PFSK-1 (cell line): ENCODE measurements at regions not wholly inside any gene's neighbourhood (a gene's known extent, or its start where the extent isn't known, plus 50 kb on each side); places are given as distances from the start of the nearest gene placed in this dataset.

ENCODE experiments used
- FOXP2 ChIP-seq: optimal IDR thresholded peaks from 2 replicates; pipeline ENCODE3; 2011; ENCODE audit warnings: borderline replicate concordance, control low read depth, inconsistent platforms; ENCODE audit not compliant: insufficient read depth; ENCODE audit errors: extremely low read length, extremely low read depth
- POLR2AphosphoS5 ChIP-seq: IDR thresholded peaks from 2 replicates; pipeline ENCODE4 v1.6.1; 2012; ENCODE audit warnings: low read depth, mild to moderate bottlenecking, control low read depth, low read length, moderate library complexity
- REST ChIP-seq, 2 experiments: IDR thresholded peaks; 2 replicates each; pipeline versions ENCODE4 v1.6.1 to v1.8.0; 2011 to 2012; ENCODE audit warnings: low read depth in 2 of 2, low read length in 2 of 2, control low read depth in 1 of 2, inconsistent platforms in 1 of 2, mild to moderate bottlenecking in 1 of 2, moderate library complexity in 1 of 2; ENCODE audit not compliant: insufficient read depth in 1 of 2
- SIN3A ChIP-seq: IDR thresholded peaks from 2 replicates; pipeline ENCODE4 v1.6.1; 2012; ENCODE audit warnings: mild to moderate bottlenecking, low read length, moderate library complexity, borderline replicate concordance; ENCODE audit not compliant: insufficient read depth
- TAF1 ChIP-seq: IDR thresholded peaks from 2 replicates; pipeline ENCODE4 v1.6.1; 2012; ENCODE audit warnings: low read length, control low read depth, borderline replicate concordance; ENCODE audit not compliant: insufficient read depth

DNA sequence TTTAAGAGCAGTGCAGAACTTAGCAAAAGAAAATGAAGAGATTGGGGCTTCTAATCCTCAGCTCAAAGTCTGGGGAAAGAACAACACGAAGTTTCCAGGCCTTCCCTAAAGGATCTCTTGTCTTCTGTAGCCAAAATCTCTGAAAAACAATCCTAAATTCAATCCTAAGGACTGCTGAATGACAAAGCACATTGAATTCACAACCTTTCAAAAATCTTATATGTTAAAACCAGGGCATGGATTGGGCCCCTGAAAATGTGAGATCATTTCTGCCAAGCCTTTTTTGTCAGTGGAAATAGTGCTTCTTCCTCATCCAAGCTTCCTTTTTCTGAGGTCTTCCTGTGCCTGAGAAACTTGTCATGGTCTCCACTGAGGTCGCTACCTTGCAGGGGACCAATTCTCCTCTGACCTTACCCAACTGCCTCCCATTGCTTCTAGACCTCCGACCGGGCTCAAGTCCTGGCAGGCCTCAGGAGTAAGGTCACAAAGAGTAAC lies 126.2 kb upstream of the ARID1B start:
- TF ChIP-seq TAF1 (no peak), FOXP2 (no peak), SIN3A (no peak), POLR2AphosphoS5 (no peak), REST (IDR thresholded peaks at IDR 0.05; ENCODE audit: insufficient read depth in 1 of 2, low read depth in 2 of 2, low read length in 2 of 2) (no peak)

DNA sequence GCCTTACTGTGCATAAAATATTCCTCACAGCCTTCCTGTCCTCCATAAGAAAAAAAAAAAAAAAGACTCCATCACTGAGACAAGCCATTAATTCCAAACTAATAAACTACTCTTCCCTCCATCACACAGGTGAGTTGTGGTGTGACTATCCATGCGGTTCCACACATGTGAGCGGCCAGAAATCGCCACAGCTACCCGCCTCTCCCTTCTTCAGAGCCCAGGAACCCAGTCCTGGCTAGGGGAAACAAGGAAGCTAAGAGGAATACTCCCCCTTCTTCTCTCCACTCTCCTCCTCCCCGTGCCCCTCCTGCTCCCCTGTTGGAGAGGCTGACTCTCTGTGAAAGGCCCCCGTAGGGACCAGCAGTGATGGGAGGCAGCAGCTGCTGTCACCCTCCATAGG lies 128.6 kb upstream of the ARID1B start:
- TF ChIP-seq SIN3A, result no peak
- TF ChIP-seq REST (IDR thresholded peaks at IDR 0.05; ENCODE audit: insufficient read depth in 1 of 2, low read depth in 2 of 2, low read length in 2 of 2), result no peak
- no peak for TF ChIP-seq POLR2AphosphoS5

DNA sequence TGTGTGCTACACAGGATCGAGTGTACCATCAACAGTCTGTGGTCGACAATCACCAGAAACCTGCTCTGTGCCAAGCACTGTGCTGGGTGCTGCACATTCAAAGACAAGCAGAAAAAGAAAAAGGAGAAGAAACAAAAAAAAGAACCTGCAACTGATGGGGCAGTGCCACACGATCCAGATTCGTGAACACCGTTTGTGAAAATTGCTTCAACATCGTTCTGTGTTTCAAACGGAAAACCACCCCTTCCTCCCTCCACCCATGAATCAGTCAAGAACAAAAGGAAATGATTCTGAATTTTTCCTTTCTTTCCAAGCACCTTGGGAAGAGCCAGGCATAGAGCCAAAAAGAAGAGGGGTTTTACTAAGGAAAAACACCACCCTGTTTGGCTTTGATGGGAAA lies 129.2 kb upstream of the ARID1B start:
- no peak for TF ChIP-seq SIN3A
- TF ChIP-seq REST (IDR thresholded peaks at IDR 0.05; ENCODE audit: insufficient read depth in 1 of 2, low read depth in 2 of 2, low read length in 2 of 2), result no peak
- no peak for TF ChIP-seq POLR2AphosphoS5
- no peak for TF ChIP-seq FOXP2
- no peak for TF ChIP-seq TAF1

DNA sequence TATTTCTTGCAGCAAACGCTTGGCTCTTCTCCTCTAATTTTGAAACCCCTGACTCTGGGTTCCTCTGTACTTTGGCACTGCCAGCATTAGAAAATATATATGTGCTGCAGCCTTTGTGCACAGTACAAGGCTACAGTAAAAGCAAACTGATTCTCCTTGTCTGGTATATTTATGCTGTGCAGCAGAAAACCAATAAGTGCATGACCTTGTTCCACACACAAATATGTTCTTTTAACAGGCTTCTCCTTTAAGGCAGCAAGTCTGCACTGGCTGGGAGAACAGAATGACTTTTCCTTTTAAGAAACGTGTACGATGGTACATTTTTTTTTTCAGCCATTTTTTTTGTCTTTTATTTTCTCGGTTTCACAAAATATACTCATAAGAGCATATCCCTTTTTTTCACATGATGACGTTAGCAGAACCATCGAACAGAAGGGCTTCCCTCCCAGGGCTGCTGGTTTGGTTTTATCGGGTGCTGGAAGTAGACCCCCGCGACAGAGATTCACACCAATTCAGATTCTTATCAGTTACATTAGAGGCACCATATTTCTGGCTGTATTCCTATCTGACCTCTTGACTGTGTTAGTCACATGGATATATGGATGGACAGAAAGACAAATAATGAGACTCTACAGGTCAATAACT lies 129.9 kb upstream of the ARID1B start:
- TF ChIP-seq FOXP2 (no peak), SIN3A (no peak), POLR2AphosphoS5 (no peak), TAF1 (no peak), REST (IDR thresholded peaks at IDR 0.05; ENCODE audit: insufficient read depth in 1 of 2, low read depth in 2 of 2, low read length in 2 of 2) (no peak)

DNA sequence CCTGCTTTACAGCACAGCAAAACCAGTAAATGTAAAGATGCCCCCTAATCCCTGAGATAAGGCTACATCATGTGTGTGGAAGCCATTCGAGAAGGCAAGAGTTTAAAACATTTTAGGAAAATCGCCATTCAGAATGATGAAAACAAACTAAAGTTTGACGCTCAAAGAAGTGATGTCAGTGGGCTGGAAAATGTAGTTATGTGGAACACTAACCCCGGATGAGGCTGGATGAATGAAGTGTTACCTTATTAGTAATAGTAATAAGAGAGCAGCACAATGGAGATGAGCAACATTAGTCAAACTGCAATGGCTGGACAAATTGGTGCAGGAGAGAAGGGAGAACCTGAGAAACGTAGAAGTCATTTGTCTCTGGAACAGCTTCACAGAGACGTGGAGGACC lies 130.7 kb upstream of the ARID1B start:
- TF ChIP-seq TAF1 (no peak), POLR2AphosphoS5 (no peak), REST (IDR thresholded peaks at IDR 0.05; ENCODE audit: insufficient read depth in 1 of 2, low read depth in 2 of 2, low read length in 2 of 2) (no peak), SIN3A (no peak), FOXP2 (no peak)
